HG03460 (cell line): ENCODE measurements at regions not wholly inside any gene's neighbourhood (a gene's known extent, or its start where the extent isn't known, plus 50 kb on each side); places are given as distances from the start of the nearest gene placed in this dataset.

ENCODE experiments used
- ATAC-seq: cut with Tn5 transposase; IDR thresholded peaks from one replicate; pipeline ENCODE4 v1.9.1; 2021; ENCODE audit not compliant: unreplicated experiment

GRCh38 chr18:76255070-76255683 lies 239.9 kb downstream of the ZNF516 start:
- ATAC-seq = no peak

GRCh38 chr18:76252880-76253279 lies 242.2 kb downstream of the ZNF516 start:
- ATAC-seq = no peak

GRCh38 chr18:76252139-76252538 lies 242.9 kb downstream of the ZNF516 start:
- no peak for ATAC-seq

- ATAC-seq = no peak
Measured at GRCh38 chr18:76251691-76252090, 243.4 kb downstream of the ZNF516 start.

GRCh38 chr18:76246590-76246989 lies 248.5 kb downstream of the ZNF516 start:
- ATAC-seq = no peak

GRCh38 chr18:76234676-76235060 lies 260.4 kb downstream of the ZNF516 start:
- no peak for ATAC-seq

- no peak for ATAC-seq
Measured at GRCh38 chr18:76233876-76234675, 261.0 kb downstream of the ZNF516 start.

GRCh38 chr18:76233406-76233805 lies 261.6 kb downstream of the ZNF516 start:
- ATAC-seq = no peak

GRCh38 chr18:76232779-76233178 lies 262.3 kb downstream of the ZNF516 start:
- ATAC-seq = no peak

GRCh38 chr18:76232010-76232409 lies 263.0 kb downstream of the ZNF516 start:
- ATAC-seq = no peak

GRCh38 chr18:76231402-76231801 lies 263.6 kb downstream of the ZNF516 start:
- no peak for ATAC-seq

GRCh38 chr18:76230791-76231190 lies 264.3 kb downstream of the ZNF516 start:
- no peak for ATAC-seq

- no peak for ATAC-seq
Measured at GRCh38 chr18:76228716-76229115, 266.3 kb downstream of the ZNF516 start.

- no peak for ATAC-seq
Measured at GRCh38 chr18:76227759-76228158, 267.3 kb downstream of the ZNF516 start.

GRCh38 chr18:76223403-76223802 lies 271.6 kb downstream of the ZNF516 start:
- no peak for ATAC-seq

GRCh38 chr18:76219023-76219422 lies 276.0 kb downstream of the ZNF516 start:
- no peak for ATAC-seq

- ATAC-seq = no peak
Measured at GRCh38 chr18:76216096-76216495, 278.9 kb downstream of the ZNF516 start.

GRCh38 chr18:76213991-76214390 lies 281.1 kb downstream of the ZNF516 start:
- ATAC-seq = no peak

GRCh38 chr18:76212960-76213359 lies 282.1 kb downstream of the ZNF516 start:
- no peak for ATAC-seq

GRCh38 chr18:76209597-76209996 lies 285.4 kb downstream of the ZNF516 start:
- ATAC-seq = no peak

- no peak for ATAC-seq
Measured at GRCh38 chr18:76208678-76209306, 286.2 kb downstream of the ZNF516 start.

- ATAC-seq = no peak
Measured at GRCh38 chr18:76205906-76206305, 289.1 kb downstream of the ZNF516 start.
